Neural progenitor cell (in vitro differentiated cells): ENCODE measurements at regions not wholly inside any gene's neighbourhood (a gene's known extent, or its start where the extent isn't known, plus 50 kb on each side); places are given as distances from the start of the nearest gene placed in this dataset.

ENCODE experiments used
- EZH2 ChIP-seq: fragments of 200-600 bp; sonication (generic); IDR thresholded peaks from 2 replicates; pipeline ENCODE4 v1.6.1; 2017; ENCODE audit warnings: antibody characterized with exemption, mild to moderate bottlenecking, moderate library complexity
- EZH2phosphoT487 ChIP-seq: fragments of 200-600 bp; sonication (generic); IDR thresholded peaks from 2 replicates; pipeline ENCODE4 v1.6.1; 2017; ENCODE audit warnings: antibody characterized with exemption
- TF ChIP-seq, protein P1 (sequence below): fragments of 200-600 bp; sonication (generic); IDR thresholded peaks from 2 replicates; pipeline ENCODE4 v1.5.1; 2017; ENCODE audit warnings: antibody characterized with exemption, mild to moderate bottlenecking

GRCh38 chr21:38910390-38911067 is 104.8 kb downstream of the ETS2 start:
- TF ChIP-seq EZH2phosphoT487 (no peak), EZH2 (no peak)
- TF ChIP-seq, protein P1, sequence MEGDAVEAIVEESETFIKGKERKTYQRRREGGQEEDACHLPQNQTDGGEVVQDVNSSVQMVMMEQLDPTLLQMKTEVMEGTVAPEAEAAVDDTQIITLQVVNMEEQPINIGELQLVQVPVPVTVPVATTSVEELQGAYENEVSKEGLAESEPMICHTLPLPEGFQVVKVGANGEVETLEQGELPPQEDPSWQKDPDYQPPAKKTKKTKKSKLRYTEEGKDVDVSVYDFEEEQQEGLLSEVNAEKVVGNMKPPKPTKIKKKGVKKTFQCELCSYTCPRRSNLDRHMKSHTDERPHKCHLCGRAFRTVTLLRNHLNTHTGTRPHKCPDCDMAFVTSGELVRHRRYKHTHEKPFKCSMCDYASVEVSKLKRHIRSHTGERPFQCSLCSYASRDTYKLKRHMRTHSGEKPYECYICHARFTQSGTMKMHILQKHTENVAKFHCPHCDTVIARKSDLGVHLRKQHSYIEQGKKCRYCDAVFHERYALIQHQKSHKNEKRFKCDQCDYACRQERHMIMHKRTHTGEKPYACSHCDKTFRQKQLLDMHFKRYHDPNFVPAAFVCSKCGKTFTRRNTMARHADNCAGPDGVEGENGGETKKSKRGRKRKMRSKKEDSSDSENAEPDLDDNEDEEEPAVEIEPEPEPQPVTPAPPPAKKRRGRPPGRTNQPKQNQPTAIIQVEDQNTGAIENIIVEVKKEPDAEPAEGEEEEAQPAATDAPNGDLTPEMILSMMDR, result no peak
